ENCODE measurements at regions not wholly inside any gene's neighbourhood (a gene's known extent, or its start where the extent isn't known, plus 50 kb on each side); places are given as distances from the start of the nearest gene placed in this dataset.

- Histone ChIP-seq H3K36me3 (replicated peaks; ENCODE audit: insufficient read depth, low read depth) (no peaks in the 10 kb centered on the region), H3K9me3 (ENCODE audit: low read depth) (no peaks in the 10 kb centered on the region), H3K27me3 (no peaks in the 10 kb centered on the region), H3K4me2 (no peak overlapping the region), H3K9me2 (replicated peaks; ENCODE audit: insufficient read depth) (no peaks in the 10 kb centered on the region), H3K4me3 (no peak overlapping the region), H3K27ac (no peak overlapping the region), H3K79me2 (no peaks in the 10 kb centered on the region), H4K20me1 (ENCODE audit: insufficient read depth, poor library complexity, severe bottlenecking) (no peaks in the 10 kb centered on the region), H3K4me1 (ENCODE audit: insufficient read depth) (no peaks in the 10 kb centered on the region), H2AFZ (no peak overlapping the region)
- DNase-seq (ENCODE audit: low spot score), result no peak
- TF ChIP-seq EZH2phosphoT487 (IDR thresholded peaks at IDR 0.05; ENCODE audit: low read depth, severe bottlenecking, unreplicated experiment) (no peak), EZH2 (IDR thresholded peaks at IDR 0.05; ENCODE audit: borderline replicate concordance) (no peak), CTCF (IDR thresholded peaks at IDR 0.05; ENCODE audit: poor library complexity) (no peak)
- 100% methylated on average over 2 of the region's 2 CpGs for WGBS (ENCODE audit: low lambda C conversion rate, missing lambda C conversion rate)
Measured at GRCh38 chr15:56868170-56868569, 50.3 kb upstream of the TCF12 start.

DNA sequence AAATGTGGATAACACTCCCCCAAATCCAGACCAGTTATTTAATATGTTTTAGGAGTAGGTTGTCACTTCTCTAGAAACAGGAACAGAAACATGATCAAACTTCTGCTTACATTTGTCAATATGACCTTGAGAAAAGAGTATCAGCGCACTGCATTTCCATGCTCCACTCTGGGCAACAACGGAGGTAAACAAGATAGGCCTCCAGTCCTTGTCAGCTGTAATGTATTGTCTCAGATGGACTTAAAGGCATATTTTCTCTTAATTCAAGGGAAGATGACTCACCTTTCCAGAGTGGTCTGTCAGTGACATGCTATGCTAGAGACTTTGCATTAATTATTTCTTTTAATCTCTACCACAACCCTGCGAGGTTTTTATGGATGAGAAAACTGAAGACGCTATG is 51.6 kb upstream of the TCF12 start:
- Histone ChIP-seq H2AFZ (no peak overlapping the region), H3K4me3 (no peak overlapping the region), H3K27me3 (no peaks in the 10 kb centered on the region), H3K27ac (no peak overlapping the region), H3K36me3 (replicated peaks; ENCODE audit: insufficient read depth, low read depth) (no peaks in the 10 kb centered on the region), H3K9me3 (ENCODE audit: low read depth) (no peaks in the 10 kb centered on the region), H3K9me2 (replicated peaks; ENCODE audit: insufficient read depth) (no peaks in the 10 kb centered on the region), H3K4me2 (no peak overlapping the region), H3K4me1 (ENCODE audit: insufficient read depth) (no peaks in the 10 kb centered on the region), H3K79me2 (no peaks in the 10 kb centered on the region), H4K20me1 (ENCODE audit: insufficient read depth, poor library complexity, severe bottlenecking) (no peaks in the 10 kb centered on the region)
- 78% methylated on average over 4 of the region's 4 CpGs for WGBS (ENCODE audit: low lambda C conversion rate, missing lambda C conversion rate)
- TF ChIP-seq EZH2phosphoT487 (IDR thresholded peaks at IDR 0.05; ENCODE audit: low read depth, severe bottlenecking, unreplicated experiment), result no peak
- TF ChIP-seq EZH2 (IDR thresholded peaks at IDR 0.05; ENCODE audit: borderline replicate concordance), result no peak
- no peak for TF ChIP-seq CTCF (IDR thresholded peaks at IDR 0.05; ENCODE audit: poor library complexity)
- no peak for DNase-seq (ENCODE audit: low spot score)

DNA sequence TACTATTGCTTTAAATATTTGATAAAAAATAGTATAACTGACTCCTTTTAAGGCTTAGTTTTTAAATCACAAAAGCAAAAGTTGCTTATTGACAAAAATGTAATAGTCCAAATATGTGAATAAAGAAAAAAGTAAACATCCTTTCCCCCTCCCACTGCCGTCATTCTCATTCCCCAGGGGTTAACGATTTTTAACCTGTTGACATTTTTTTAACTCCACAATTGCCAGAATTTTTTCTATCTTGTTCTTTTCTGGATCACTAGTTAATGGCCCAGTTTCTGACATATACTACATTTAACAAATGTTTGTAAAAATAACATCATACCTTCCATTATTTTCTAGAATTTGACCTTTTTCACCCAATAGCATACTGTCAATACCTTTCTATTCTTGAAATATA is 60.6 kb upstream of the TCF12 start:
- TF ChIP-seq EZH2 (IDR thresholded peaks at IDR 0.05; ENCODE audit: borderline replicate concordance) (no peak), CTCF (IDR thresholded peaks at IDR 0.05; ENCODE audit: poor library complexity) (no peak), EZH2phosphoT487 (IDR thresholded peaks at IDR 0.05; ENCODE audit: low read depth, severe bottlenecking, unreplicated experiment) (no peak)
- no peaks in the 10 kb centered on the region for H3K36me3 ChIP-seq (replicated peaks; ENCODE audit: insufficient read depth, low read depth)
- no peak overlapping the region for H2AFZ ChIP-seq
- no peak overlapping the region for H3K4me3 ChIP-seq
- no peak overlapping the region for H3K27ac ChIP-seq
- no peak for DNase-seq (ENCODE audit: low spot score)
- H3K9me3 ChIP-seq (ENCODE audit: low read depth), result no peaks in the 10 kb centered on the region
- no peaks in the 10 kb centered on the region for H3K9me2 ChIP-seq (replicated peaks; ENCODE audit: insufficient read depth)
- H3K79me2 ChIP-seq, result no peaks in the 10 kb centered on the region
- no peaks in the 10 kb centered on the region for H3K27me3 ChIP-seq
- H3K4me1 ChIP-seq (ENCODE audit: insufficient read depth), result no peaks in the 10 kb centered on the region
- no peaks in the 10 kb centered on the region for H4K20me1 ChIP-seq (ENCODE audit: insufficient read depth, poor library complexity, severe bottlenecking)
- WGBS (ENCODE audit: low lambda C conversion rate, missing lambda C conversion rate), result 19% methylated on average over 2 of the region's 2 CpGs
- no peak overlapping the region for H3K4me2 ChIP-seq

GRCh38 chr15:56856934-56857333 is 61.5 kb upstream of the TCF12 start:
- Histone ChIP-seq H3K4me3 (no peak overlapping the region), H4K20me1 (ENCODE audit: insufficient read depth, poor library complexity, severe bottlenecking) (no peaks in the 10 kb centered on the region), H3K79me2 (no peaks in the 10 kb centered on the region), H3K27ac (no peak overlapping the region), H3K36me3 (replicated peaks; ENCODE audit: insufficient read depth, low read depth) (no peaks in the 10 kb centered on the region), H2AFZ (no peak overlapping the region), H3K27me3 (no peaks in the 10 kb centered on the region), H3K4me1 (ENCODE audit: insufficient read depth) (no peaks in the 10 kb centered on the region), H3K9me3 (ENCODE audit: low read depth) (no peaks in the 10 kb centered on the region), H3K4me2 (no peak overlapping the region), H3K9me2 (replicated peaks; ENCODE audit: insufficient read depth) (no peaks in the 10 kb centered on the region)
- DNase-seq (ENCODE audit: low spot score), result no peak
- TF ChIP-seq EZH2phosphoT487 (IDR thresholded peaks at IDR 0.05; ENCODE audit: low read depth, severe bottlenecking, unreplicated experiment), result no peak
- TF ChIP-seq CTCF (IDR thresholded peaks at IDR 0.05; ENCODE audit: poor library complexity), result no peak
- 91% methylated on average over 1 of the region's 1 CpG for WGBS (ENCODE audit: low lambda C conversion rate, missing lambda C conversion rate)

All from hepatocyte (in vitro differentiated cells).